ENCODE measurements at regions not wholly inside any gene's neighbourhood (a gene's known extent, or its start where the extent isn't known, plus 50 kb on each side); places are given as distances from the start of the nearest gene placed in this dataset.

DNA sequence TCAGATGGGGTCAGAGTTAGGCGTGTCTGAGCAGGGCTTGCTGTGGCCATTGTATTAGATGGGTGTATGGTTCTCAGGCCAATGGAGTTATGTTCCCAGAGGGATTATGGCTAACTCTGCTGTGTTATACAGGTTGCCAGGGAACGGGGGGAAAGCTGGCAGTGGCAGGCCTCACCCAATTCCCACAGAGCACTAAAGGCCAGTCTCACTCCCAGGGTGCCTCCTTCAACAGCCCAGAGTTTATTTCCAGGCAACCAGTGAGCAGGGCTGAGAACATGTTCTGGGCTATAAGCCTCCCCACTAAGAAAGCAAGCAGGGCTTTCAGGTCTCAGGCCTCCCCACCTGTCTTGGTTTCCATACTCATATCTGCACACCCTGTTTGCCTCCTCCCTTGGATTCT, 597.9 kb downstream of the ZNF608 start:
- TF ChIP-seq, protein P1, sequence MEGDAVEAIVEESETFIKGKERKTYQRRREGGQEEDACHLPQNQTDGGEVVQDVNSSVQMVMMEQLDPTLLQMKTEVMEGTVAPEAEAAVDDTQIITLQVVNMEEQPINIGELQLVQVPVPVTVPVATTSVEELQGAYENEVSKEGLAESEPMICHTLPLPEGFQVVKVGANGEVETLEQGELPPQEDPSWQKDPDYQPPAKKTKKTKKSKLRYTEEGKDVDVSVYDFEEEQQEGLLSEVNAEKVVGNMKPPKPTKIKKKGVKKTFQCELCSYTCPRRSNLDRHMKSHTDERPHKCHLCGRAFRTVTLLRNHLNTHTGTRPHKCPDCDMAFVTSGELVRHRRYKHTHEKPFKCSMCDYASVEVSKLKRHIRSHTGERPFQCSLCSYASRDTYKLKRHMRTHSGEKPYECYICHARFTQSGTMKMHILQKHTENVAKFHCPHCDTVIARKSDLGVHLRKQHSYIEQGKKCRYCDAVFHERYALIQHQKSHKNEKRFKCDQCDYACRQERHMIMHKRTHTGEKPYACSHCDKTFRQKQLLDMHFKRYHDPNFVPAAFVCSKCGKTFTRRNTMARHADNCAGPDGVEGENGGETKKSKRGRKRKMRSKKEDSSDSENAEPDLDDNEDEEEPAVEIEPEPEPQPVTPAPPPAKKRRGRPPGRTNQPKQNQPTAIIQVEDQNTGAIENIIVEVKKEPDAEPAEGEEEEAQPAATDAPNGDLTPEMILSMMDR (IDR thresholded peaks at IDR 0.05): no peak
- TF ChIP-seq EZH2 (IDR thresholded peaks at IDR 0.05; ENCODE audit: borderline replicate concordance, insufficient read depth, low read depth, low read length, poor library complexity, severe bottlenecking): no peak
